ENCODE measurements at regions not wholly inside any gene's neighbourhood (a gene's known extent, or its start where the extent isn't known, plus 50 kb on each side); places are given as distances from the start of the nearest gene placed in this dataset.

DNA sequence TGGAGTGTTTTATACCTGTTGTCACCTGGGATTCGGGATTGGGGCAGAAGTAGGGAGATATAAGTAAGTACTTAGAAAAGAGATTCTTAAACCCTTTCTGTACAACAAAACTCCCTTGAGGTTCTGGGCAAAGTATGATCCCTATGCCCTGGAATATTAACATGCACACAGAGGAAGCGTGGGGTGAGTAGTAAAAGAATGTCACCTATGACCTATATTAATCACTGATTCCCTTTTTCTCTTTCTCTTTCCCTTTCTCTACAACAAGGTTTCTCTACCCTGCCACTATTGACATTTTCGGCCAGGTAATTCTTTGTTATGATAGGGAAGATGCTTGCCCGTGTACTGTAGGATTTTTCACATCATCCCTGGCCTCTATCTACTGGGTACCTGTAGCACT lies 209.7 kb upstream of the PLET1 start:
- DNase-seq: no peak

DNA sequence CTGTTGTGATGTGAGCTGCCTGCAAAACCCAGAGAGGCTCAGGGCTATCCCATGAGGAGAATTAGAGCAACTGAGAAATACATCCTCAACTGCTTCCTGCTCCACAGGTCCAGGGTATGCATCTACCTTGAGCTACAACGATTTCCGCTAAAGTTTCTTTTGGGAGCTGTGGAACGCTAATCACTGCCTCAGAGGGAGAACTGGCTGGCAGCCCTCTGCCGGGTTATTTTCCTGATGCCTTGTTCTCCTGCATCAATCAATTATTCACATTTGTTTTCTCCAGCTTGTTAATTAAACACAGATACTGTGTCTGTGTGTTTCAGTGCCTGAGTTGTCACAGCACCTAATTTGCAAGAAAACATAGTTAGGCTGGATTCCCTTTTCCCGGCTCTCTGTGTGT lies 211.1 kb upstream of the PLET1 start:
- DNase-seq: no peak

DNA sequence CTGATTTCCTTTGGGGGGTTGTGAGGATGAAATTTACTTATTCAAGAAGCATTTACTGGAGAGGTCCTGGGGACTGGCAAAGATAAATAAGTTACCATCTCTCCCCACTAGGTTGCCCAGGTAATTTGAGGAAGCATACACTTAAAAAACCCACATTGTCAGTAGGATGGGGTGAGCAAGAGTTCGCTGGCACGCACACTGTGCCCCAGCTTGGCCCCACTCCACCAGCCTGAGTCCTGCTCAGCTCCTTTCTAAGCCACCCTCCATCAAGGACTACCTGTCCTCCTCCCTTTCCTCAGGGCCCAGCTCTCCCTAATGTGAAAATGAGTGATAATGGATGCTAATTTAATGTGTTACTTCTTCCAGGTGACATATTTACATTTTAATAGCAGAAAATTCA lies 216.5 kb upstream of the PLET1 start:
- DNase-seq: no peak

DNA sequence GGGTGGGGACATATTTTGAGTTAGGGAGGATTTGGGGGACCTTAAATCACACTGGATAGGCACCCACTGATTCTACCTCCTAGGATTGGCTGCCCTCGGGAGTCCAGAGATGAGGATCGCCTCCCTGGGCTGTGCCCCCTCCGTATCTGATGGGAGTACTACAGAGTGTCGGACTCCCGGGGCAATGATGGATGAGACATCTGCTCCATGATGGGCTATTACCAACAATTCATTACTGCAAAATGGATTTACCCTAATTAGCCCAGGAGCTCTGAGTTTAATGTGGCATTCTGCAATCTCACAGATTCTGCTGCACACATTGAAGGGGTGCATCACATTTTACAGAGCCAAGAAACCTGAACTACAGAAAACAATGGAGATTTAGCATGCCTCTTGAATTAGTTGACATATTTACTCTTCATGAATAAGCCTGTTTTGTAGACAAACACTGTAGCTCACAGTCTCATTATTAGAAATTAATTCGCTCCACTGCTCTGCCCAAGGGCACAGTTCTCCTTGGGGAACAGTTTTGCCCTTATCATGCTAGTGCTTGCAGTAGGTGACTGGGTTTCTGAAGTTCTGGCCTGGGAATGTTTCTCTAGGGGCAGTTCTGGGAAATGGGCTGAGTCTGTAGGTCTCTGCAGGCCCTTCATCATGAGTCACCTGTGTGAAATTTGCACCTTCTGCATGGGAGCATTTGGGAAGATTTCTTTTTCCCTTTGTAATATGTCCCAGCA lies 217.1 kb upstream of the PLET1 start:
- DNase-seq: no peak

DNA sequence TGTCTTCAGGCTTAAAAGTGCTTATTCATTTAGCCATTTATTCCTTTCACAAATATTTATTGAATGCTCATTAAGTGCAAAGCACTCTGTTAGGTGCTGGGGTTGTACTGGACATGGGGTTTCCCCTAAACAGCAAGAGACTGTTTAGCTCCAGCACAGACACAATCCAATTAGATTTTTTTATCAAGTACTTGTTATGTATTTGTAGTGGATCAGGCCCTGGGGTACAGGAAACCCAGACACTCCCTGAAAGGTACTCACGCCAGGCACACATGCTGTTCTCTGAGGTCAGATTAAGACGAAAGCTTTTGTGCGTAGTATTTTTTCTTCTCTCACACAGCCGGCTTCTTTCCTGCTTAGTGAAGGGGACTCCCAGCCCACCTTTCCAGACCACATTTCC lies 218.1 kb upstream of the PLET1 start:
- DNase-seq: no peak

DNA sequence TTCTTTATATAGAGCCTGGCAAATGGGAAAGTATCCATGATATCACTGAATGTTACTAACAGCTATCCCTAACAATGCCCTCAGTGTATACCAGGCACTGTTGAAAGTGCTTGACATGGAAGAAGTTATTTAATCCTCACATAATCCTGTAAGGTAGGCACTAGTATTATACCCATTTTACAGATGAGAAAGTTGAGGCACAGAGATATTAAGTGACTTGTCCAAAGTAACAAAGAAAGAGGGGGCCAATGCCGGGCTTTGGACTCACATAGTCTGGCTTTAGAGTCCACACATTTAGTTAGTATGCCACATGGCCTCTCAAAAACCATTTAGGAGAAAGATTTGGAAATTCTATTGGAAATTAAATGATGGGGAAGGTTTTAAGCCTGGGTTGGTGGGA lies 220.8 kb upstream of the PLET1 start:
- DNase-seq: no peak

DNA sequence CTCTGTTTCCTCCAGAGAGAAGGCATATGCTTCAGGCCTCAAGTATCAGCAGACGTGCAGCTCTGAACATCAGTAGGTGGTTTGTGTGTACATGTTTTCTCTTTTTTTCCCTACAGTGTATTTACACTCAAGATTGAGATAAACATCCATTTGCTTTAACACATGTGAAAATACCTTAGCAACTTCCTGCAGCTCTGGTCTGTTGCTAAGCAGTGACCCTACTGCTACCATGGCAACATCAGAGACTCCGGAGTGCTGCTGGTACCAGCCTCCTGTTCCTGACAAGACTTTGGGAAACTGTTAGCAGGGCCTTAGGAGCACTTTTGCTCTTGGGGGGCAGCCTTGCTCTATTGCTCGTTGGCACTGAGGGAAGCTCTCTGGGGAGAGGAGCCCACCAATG lies 221.2 kb upstream of the PLET1 start:
- no peak for DNase-seq

DNA sequence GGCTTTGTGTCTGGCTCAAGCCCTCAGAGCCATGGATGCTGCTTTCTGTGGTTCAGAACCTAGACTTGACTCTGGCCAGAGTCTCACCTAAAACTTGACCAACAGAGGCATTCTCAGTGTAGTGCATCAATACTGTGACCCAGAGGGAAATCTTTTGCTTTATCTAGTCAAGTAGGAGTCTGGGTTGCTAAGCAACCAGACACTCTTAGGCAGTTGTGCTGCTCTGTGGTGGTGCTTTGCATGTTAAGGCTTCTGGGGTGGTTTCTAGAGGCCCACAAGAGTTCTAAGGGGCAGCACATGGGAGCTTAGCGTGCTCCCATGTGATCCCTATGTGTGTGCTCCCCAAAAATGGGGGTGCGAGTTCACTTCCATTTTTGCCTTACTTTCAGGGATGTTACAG lies 224.6 kb upstream of the PLET1 start:
- no peak for DNase-seq

DNA sequence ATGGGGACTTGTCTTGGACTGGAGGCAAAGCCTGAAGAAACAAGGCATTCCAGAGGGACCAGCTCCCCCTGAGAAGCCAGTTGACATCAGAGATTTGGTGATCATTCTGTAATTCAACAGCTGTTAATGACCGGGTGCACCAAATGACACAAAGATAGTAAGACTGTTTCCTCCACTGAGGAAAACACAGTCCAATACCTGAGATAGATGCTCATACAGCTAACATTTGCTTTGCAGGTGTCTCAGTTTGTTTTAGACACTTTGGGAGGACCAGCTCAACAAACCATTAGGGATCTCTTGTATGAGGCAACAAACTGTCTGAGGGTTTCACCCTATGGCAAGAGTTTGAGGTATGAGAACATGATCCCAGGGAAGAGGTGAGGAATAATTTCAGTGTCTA lies 237.2 kb upstream of the PLET1 start:
- DNase-seq: no peak

DNA sequence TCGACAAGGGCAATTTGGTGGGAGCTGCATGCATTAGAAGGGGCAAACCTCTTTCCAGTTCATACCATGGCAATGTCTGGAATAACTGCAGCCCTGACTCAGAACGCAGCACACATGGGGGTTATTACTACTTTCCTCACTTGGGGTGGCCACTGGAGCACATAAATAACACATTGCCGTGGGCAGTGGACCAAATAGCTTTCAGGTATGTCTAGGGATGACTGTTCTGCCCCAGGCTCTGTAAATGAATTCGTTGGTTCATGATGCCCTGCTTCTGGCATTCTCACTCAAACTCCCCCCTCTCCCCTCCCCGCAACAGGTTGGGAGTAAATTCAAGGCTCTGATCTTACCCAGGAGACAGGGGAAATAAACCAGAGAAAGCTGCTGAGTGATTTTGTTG lies 238.0 kb upstream of the PLET1 start:
- no peak for DNase-seq

DNA sequence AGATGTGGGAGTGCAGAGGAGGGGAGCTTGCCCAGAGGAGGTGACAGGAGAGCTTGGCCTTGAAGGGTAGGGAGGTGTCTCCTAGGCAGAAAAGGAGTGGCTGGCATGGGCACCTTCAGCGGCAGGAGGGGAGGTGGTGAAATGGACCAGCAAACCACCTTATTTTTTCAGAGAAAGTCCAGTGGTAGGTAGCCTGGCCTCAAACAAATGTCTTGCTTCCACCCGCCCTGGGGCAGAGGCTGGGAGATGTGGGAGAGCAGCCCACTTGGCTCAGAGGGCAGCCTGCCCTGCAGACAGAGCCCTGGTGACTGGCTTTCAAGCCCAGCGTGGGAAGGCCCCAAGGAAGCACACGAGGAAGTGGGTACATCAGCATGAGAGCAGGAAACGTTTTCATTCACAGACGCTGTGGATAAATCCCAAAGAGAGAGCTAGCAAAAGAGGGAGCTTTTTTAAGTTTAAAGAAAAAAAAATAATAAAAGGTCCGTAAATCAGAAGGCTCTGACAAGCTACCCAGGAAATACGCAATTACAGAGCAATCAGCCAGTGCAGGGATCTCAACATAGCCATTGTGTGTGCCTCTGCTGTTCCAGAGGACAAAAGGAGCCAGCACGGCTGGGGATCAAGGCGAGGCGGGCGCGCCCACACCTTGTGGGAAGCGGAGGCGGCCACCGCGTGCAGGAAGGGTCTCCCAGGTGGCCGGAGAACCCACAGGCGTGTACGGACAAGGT lies 238.7 kb upstream of the PLET1 start:
- DNase-seq: no peak

DNA sequence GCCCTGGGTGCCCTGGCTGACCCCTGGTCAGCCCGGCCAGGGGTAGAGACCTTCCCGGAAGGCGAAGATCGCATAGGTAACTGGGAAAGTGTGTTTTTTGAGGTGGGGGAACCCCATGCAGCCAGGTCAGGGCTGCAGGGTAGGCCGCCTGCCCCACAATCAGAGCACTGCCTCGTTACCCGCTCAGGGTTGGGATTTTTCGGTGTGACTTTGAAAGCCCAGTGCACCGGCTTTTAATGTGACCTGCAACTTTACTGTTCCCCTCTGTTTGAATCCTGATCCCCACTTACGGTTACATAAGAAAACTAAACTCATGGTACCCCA lies 239.2 kb upstream of the PLET1 start:
- DNase-seq: no peak

DNA sequence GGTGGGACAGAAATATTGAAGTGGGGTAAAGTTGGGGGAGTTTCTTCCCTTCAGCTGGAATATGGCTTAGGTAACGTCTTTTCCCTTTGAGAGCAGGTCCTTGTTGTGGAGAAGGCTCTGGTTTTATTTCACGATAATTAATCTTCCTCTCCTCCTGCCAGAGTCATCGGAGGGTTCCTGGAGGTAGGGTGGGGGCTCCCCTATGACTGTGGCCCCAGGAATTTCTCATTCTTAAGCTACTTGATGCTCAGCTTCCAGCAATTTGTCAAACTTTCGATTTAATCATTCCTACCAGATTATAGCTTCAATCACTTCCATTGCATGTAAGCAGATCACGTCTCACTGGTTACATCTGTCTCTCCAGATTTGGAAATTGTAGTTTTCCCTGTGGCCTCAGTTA lies 242.8 kb upstream of the PLET1 start:
- no peak for DNase-seq

DNA sequence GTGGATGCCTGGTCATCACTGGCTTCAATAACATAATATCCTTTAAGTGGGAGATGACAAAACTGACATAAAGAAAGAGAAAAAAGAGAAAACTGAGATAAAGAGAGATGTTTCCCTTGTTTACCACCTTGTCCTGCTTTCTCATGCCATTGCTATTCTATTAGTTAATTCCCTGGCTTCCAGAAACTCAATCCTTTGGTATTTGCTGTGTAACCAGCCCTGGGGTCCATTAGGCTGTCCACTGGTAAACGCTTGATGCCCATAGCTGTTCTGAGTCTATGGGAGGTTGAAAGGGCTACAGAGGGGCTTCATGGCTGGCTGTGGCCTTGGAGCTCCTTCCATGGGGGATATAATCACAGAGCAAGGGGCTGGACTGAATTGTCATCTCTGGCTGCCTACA lies 243.4 kb upstream of the PLET1 start:
- DNase-seq: no peak

DNA sequence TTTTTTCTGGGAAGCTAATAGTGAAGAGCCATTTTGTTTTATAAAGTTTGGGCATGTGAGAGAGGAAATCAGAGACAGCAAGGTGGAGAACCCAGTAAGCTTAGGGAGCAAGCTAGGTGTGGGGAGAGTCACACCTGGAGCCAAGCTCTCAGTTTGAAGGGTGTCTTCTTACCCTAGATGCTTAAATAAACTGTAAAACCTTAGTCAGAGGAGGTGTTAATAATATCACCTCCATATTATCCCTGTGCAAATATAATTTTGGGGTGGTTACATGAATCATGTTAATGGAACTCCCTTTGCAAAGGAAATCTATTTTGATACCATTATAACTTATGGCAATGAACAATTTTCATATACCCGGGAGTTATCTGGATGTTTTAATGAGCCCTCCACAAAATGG lies 246.2 kb upstream of the PLET1 start:
- no peak for DNase-seq

DNA sequence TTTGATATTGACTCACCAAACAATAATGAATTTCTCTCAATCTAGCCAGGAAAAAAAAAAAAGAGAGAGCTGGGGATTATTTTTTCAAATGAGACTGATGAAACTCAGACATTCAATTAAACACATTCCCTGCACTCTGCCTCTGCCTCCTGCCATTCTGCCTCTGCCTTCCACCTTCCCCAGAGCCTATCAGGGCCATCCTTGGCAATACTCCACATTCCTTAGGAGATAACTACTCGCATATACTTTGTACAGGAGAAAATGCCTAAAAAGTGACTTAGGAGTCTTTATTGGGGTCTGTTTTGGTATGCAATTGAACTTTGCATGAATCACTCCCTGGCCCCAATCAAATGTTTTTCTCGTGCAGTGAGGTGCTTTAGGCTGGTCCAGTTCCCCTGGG lies 246.6 kb upstream of the PLET1 start:
- DNase-seq: no peak

DNA sequence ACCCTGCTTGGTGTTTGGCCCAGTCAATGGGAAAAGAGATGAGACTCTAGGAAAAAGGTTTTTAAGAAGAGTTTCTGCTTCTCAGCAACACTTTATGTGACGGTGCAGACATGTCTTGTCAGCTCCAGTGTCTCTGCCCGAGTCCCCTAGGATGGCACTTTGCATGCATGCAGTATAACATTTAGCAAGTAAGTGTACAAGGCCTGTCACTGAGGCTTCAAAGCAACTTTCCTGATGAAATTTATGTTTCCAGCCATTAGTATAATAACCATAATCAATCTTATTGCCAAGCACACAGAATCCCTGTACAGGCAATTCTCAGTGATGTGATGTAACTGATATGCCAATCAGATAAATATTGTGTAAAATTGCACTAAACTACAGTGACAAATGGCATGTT lies 248.1 kb upstream of the PLET1 start:
- DNase-seq: no peak

DNA sequence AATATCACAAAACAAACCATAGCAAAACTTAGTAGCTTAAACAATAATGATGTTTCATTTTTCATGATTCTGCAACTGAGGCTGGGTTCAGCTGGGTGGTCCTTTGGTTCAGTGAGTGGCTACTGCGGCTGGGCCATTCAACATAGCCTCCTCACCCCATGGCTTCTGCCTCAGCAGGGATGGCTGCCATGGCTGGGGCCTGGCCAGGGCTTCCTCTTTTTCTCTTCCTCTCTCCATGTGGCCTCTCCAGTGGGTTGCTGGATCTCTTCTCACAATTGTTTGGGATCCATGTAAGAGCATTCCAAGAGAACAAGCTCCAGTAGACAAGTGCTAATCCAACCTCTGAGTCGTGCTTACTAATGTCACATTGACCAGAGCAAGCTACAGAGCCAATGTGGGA lies 248.6 kb upstream of the PLET1 start:
- no peak for DNase-seq

DNA sequence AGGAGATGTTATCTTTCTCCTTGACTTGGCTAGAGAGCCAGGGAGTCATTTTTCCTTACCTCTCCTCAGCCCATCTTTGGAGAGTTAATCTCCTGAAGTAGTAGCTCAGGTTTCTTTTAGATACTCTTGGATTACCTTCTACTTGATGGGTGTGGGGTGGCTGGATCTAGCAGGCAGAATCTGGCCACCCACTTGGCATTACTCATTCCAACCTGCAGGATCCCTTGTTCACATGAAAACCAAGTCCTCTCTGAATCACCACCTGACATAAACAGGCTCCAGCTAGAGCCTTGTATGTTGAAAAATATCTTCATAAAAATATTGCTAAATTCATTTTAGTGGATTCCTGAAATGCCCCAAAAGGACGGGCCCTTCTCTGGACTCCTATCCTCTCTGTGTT lies 250.6 kb upstream of the PLET1 start:
- DNase-seq: no peak

DNA sequence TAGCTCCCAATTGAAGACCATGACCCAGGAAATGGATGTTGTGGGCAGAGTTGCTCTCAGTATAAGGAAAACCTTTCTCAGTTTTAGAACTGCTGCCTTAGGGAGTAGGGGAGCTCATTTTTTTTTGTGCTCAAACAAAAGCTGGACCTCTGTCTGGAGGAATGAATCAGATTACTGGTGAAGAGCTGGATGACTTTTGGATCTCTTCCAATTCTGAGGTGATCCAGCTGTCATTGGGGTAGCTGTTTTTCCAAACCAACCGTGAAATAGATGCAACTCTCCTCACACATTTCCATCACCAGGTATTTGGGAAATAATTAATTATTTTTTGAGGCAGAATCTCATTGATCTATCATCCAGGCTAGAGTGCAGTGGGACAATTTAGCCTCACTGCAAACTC lies 251.3 kb upstream of the PLET1 start:
- DNase-seq: no peak

DNA sequence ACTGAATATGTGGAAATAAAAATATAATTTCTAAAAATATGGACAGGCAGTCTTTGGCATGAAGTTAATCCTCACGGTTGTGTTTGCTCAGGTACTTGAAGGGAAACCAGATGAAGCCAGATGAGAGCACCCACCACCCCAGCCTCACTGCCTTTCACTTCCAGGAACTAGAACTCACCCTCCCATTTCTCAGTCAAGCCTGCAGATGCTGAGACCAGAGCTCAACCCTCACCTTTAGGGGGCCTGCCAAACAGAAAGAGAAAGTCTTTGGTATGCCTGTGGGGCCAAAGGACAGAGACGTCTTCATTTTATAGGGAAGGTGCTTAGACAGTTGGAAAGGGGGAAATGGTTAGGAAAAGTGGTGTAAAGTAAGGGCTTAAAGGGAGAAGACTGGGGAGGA lies 252.8 kb upstream of the PLET1 start:
- no peak for DNase-seq

DNA sequence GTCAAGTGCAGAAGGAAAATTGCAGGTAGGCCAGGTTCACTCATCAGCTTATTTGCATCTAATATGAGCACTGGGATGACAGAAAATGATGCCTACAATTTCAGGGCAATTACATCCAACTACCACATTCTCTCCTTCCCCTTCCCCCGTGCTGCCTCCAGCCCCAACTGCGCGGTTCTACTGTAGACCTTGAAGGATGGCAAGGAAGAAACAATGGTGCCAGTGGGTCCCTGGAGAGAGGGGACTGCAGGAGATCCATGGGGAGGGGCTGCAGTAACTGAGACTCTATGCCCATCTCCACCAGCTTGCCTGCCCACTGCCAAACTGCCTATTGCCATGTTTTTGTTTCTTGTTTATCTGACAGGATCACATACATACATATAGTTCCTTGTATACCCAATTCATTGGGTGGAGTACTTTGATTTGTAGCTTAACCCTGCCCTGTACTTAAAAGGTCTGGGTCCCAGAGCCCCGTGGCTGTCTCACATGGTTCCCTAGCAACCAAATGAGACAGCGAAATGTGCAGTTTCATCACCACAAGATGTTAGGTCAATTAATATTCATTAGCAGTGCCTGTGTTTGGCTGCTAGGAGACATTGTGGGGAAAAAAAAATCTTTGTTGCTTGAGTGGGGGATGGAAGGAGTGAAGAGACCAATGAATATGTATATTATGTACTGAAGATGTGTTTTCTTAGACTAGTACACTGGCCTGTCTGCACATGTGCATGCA lies 253.5 kb upstream of the PLET1 start:
- no peak for DNase-seq

DNA sequence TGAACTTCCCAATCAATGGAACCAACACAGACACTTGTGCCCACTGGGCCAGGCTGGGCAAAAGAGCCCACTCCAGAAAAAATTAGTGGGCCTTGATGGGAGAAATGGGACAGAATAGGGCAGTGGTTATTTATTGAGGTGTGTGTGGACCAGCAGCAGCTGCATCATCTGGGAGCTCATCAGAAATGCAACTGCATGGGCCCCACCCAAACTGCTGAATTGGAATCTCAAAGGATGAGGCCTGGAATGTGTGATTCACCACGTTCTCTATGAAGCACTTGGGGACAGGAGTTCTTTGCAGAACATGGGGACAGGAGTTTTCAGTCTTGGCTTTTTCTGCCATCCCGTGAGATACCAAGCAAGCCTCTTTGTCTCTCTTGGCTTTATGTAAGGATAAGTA lies 255.6 kb upstream of the PLET1 start:
- DNase-seq: no peak

DNA sequence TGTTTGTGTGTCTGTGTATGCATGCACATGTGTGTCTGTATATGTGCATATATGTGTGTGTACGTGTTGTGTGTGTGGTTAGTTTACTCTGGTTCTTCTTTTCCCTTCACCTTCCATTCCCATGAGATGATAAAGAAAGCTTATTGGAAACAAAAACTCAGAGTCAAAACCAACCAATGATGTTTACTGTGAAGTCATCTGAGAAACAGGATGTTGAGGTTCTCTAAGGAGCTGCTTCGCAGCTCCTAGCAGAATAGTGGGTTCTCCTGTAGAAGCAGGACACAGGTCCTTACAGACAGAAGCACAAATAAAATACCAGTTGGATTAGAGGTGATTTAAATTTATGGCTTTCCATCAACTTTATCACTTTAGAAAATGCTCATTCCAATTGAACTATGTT lies 256.1 kb upstream of the PLET1 start:
- DNase-seq: no peak

DNA sequence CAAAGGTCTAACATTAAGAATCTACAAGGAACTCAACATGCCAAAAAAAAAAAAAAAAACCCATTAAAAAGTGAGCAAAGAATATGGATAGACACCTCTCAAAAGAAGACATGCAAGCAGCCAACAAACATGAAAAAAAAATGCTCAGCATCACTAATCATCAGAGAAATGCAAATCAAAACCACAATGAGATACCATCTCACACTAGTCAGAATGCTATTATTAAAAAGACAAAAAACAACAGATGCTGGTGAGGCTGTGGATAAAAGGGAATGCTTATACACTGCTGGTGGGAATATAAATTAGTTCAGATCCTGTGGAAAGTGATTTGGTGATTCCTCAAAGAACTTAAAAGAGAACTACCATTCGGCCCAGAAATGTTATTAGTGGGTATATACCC lies 257.7 kb upstream of the PLET1 start:
- DNase-seq: no peak

Data from stimulated activated CD4-positive, alpha-beta T cell treated with anti-CD3 and anti-CD28 coated beads, Interleukin-4, amount 100 ng/mL, for 1 hour (primary cell).